ENCODE measurements at regions not wholly inside any gene's neighbourhood (a gene's known extent, or its start where the extent isn't known, plus 50 kb on each side); places are given as distances from the start of the nearest gene placed in this dataset.
A peak's percentile ranks its signal among the peaks of the same experiment; 100 is the strongest.

- no peak for DNase-seq (ENCODE audit: low spot score)
These were observed 51.0 kb upstream of the ZNF516 start for GRCh38 chr18:76546088-76546435.

- no peak for DNase-seq (ENCODE audit: low spot score)
These were observed 50.5 kb upstream of the ZNF516 start for GRCh38 chr18:76545433-76546087.

- peak; percentile 28 for DNase-seq (ENCODE audit: low spot score)
These were observed 49.7 kb upstream of the ZNF516 start for GRCh38 chr18:76544511-76545345.
